ENCODE measurements at regions not wholly inside any gene's neighbourhood (a gene's known extent, or its start where the extent isn't known, plus 50 kb on each side); places are given as distances from the start of the nearest gene placed in this dataset.

DNA sequence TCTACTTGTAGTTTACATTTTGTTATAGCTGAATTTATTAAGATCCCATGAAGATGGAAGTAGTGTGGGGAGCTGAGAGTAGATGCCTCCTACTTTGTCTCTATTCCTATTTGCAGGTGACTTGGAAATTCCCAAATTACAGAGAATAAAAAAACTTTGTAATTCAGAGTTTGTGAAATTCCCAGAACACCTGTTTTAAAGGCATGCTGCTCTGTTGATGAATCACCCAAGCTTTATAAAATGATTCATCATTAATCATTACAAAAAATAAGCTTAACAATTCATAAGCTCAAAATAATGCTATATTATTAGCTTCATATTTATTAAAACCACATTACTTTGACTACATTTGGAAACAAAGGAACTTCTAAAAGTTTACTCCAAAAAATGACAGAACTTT lies 856.3 kb downstream of the RPA4 start:
- ChIA-PET CTCF (no interaction called here), POLR2A (no interaction called here)
- DNase-seq (ENCODE audit: low read depth) = no peak

DNA sequence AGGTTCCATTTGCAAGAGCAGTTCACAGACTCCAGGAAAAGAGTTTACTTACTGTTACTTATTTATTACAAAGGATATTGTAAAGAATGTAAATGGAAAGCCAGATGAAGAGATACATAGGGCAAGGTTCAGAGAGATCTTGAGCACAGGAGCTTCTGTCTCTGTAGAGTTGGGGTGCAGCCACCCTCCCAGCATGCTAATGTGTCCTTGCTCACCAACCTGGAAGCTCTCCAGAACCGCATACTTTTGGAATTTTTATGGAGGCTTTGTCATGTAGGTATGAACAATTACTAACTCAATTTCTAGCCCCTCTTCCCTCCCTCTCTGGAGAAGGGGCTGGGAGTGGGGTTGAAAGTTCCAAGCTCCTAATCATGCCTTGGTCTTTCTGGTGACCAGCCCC lies 857.2 kb downstream of the RPA4 start:
- TF ChIP-seq, protein P1, sequence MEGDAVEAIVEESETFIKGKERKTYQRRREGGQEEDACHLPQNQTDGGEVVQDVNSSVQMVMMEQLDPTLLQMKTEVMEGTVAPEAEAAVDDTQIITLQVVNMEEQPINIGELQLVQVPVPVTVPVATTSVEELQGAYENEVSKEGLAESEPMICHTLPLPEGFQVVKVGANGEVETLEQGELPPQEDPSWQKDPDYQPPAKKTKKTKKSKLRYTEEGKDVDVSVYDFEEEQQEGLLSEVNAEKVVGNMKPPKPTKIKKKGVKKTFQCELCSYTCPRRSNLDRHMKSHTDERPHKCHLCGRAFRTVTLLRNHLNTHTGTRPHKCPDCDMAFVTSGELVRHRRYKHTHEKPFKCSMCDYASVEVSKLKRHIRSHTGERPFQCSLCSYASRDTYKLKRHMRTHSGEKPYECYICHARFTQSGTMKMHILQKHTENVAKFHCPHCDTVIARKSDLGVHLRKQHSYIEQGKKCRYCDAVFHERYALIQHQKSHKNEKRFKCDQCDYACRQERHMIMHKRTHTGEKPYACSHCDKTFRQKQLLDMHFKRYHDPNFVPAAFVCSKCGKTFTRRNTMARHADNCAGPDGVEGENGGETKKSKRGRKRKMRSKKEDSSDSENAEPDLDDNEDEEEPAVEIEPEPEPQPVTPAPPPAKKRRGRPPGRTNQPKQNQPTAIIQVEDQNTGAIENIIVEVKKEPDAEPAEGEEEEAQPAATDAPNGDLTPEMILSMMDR (IDR thresholded peaks at IDR 0.05; ENCODE audit: insufficient read depth, low read depth, low read length) = no peak
- ChIA-PET CTCF (interaction anchor here (0.9 kb wide), 1 partner anchor 1269 kb away, joined by 3 read pairs; no protein-coding TSS in a partner anchor), POLR2A (no interaction called here)
- Histone ChIP-seq H3K4me3 (ENCODE audit: low read depth, low read length) (no peak overlapping the region), H3K36me3 (ENCODE audit: control insufficient read depth, insufficient read depth, low read length) (no peaks in the 10 kb centered on the region), H3K27me3 (ENCODE audit: control insufficient read depth, insufficient read depth, low read length) (no peaks in the 10 kb centered on the region)
- DNase-seq (ENCODE audit: low read depth) = no peak

More for the DNA sequence above, 856.3 kb downstream of the RPA4 start:
- H3K4me3 ChIP-seq (ENCODE audit: low read depth, low read length) = no peak overlapping the region
- no peaks in the 10 kb centered on the region for H3K36me3 ChIP-seq (ENCODE audit: control insufficient read depth, insufficient read depth, low read length)
- H3K27me3 ChIP-seq (ENCODE audit: control insufficient read depth, insufficient read depth, low read length) = no peaks in the 10 kb centered on the region
- TF ChIP-seq, protein P1 (IDR thresholded peaks at IDR 0.05; ENCODE audit: insufficient read depth, low read depth, low read length) = no peak

DNA sequence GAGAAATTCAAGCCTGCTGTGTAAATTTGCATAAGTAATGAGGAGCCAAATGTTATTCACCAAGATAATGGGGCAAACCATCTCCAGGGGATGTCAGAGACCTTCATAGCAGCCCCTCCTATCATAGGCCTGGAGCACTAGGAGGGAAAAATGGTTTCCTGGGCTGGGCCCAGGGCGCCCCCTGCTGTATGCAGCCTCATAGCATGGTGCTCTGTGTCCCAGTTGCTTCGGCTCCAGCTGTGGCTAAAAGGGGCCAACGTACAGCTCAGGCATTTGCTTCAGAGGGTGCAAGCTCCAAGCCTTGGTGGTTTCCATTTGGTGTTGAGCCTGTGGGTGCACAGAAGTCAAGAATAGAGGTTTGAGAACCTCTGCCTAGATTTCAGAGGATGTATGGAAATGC lies 859.3 kb downstream of the RPA4 start:
- POLR2A ChIA-PET = no interaction called here
- no peak for DNase-seq (ENCODE audit: low read depth)
- Histone ChIP-seq H3K27me3 (ENCODE audit: control insufficient read depth, insufficient read depth, low read length) (no peaks in the 10 kb centered on the region), H3K36me3 (ENCODE audit: control insufficient read depth, insufficient read depth, low read length) (no peaks in the 10 kb centered on the region), H3K4me3 (ENCODE audit: low read depth, low read length) (no peak overlapping the region)
- CTCF ChIA-PET = no interaction called here
- TF ChIP-seq, protein P1 (IDR thresholded peaks at IDR 0.05; ENCODE audit: insufficient read depth, low read depth, low read length) = no peak; the same call in 1 of the 2 replicates

DNA sequence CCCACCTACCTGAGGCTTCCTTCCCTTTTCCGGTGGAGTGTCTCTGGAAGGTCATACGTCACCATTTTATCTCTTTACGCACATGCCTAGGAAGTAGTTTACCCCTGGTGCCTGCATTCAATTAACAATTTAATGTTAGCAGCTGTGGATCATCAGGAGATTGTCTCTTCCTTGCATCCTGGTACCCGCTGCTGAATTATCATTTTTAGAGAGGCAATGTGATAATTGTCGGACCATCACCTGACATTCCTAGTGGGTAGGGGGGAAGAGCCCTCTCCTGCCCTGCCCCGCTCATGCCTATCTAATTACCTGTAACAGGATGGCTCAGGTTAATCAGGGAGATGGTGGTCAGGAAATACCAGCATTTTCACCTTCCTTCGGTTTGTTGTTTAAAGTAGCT lies 863.6 kb downstream of the RPA4 start:
- TF ChIP-seq, protein P1 (IDR thresholded peaks at IDR 0.05; ENCODE audit: insufficient read depth, low read depth, low read length) = no peak
- ChIA-PET CTCF (no interaction called here), POLR2A (no interaction called here)
- no peak for DNase-seq (ENCODE audit: low read depth)
- H3K27me3 ChIP-seq (ENCODE audit: control insufficient read depth, insufficient read depth, low read length) = no peaks in the 10 kb centered on the region
- no peaks in the 10 kb centered on the region for H3K36me3 ChIP-seq (ENCODE audit: control insufficient read depth, insufficient read depth, low read length)
- no peak overlapping the region for H3K4me3 ChIP-seq (ENCODE audit: low read depth, low read length)

DNA sequence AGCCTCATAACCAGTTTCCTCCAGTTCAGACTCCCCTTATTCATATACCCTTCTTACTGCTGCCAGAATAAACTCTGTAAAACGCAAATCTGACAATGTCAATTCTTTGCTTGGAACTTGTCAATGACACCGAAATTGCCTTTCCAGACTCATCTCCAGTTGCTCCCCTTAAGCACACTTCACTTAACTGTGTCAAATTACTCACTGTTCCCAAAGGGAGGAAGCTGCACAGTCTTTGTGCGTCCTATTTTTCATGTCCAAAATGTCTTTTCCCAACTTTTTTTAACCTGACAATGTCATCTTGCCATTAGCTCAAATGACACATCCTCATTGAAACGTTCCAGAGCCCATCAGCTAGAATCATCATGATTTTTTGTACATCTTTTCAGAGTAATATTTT lies 867.3 kb downstream of the RPA4 start:
- CTCF ChIA-PET = interaction anchor here (0.6 kb wide), 1 partner anchor 142 kb away, joined by 4 read pairs; no protein-coding TSS in a partner anchor
- POLR2A ChIA-PET = no interaction called here
- Histone ChIP-seq H3K27me3 (ENCODE audit: control insufficient read depth, insufficient read depth, low read length) (no peaks in the 10 kb centered on the region), H3K4me3 (ENCODE audit: low read depth, low read length) (no peak overlapping the region), H3K36me3 (ENCODE audit: control insufficient read depth, insufficient read depth, low read length) (no peaks in the 10 kb centered on the region)
- DNase-seq (ENCODE audit: low read depth) = no peak
- TF ChIP-seq, protein P1 (IDR thresholded peaks at IDR 0.05; ENCODE audit: insufficient read depth, low read depth, low read length) = no peak
